Tibial nerve (tissue), 1 donor: ENCODE measurements at regions not wholly inside any gene's neighbourhood (a gene's known extent, or its start where the extent isn't known, plus 50 kb on each side); places are given as distances from the start of the nearest gene placed in this dataset. TPM values are rescaled to one million over a fixed set of nuclear protein-coding genes. Genes with fewer than 3 reads are reported as not detected.
A peak's percentile ranks its signal among the peaks of the same experiment; 100 is the strongest.

Experiments used
- small RNA-seq: library from RNA; depleted of rRNA; stranded (forward); fragments of <200 nt; gene quantifications from one replicate; pipeline ENCODE3, GENCODE V24; 2016

Small RNA genes in the stretch of these regions (small RNA-seq; reads per million reads assigned to genes)
- gene MIR138-1 (4.6 reads per million, percentile 83 among the genes with 10 or more reads in this experiment), gene RNU6-367P (not detected)
